ENCODE measurements at regions not wholly inside any gene's neighbourhood (a gene's known extent, or its start where the extent isn't known, plus 50 kb on each side); places are given as distances from the start of the nearest gene placed in this dataset.

- TF ChIP-seq POLR2AphosphoS5 (IDR thresholded peaks at IDR 0.05; ENCODE audit: borderline replicate concordance, low read depth, low read length) (no peak), EZH2 (IDR thresholded peaks at IDR 0.05) (no peak)
Observed at GRCh38 chr5:68738841-68739240, 355.0 kb upstream of the SLC30A5 start.
